Loucy (cell line): ENCODE measurements at regions not wholly inside any gene's neighbourhood (a gene's known extent, or its start where the extent isn't known, plus 50 kb on each side); places are given as distances from the start of the nearest gene placed in this dataset.

Experiments used
- H2AFZ ChIP-seq: fragments of 200-600 bp; sonication (generic); 2 replicates; pipeline ENCODE4 v1.6.0; 2016; ENCODE audit warnings: antibody characterized with exemption, mild to moderate bottlenecking, low read length, moderate library complexity
- H3F3A ChIP-seq: fragments of 200-600 bp; 2 replicates; pipeline ENCODE4 v1.6.0; 2016; ENCODE audit warnings: antibody characterized with exemption, low read depth, mild to moderate bottlenecking
- H3K27me3 ChIP-seq: fragments of 200-600 bp; sonication (generic); 2 replicates; pipeline ENCODE4 v1.6.1; 2014; ENCODE audit warnings: low read length, mild to moderate bottlenecking; ENCODE audit not compliant: insufficient read depth, poor library complexity, severe bottlenecking
- H3K36me3 ChIP-seq: fragments of 200-600 bp; sonication (generic); 2 replicates; pipeline ENCODE4 v1.6.1; 2016; ENCODE audit warnings: low read length; ENCODE audit not compliant: insufficient read depth
- H3K4me1 ChIP-seq: fragments of 200-600 bp; sonication (generic); 2 replicates; pipeline ENCODE4 v1.5.1; 2014; ENCODE audit warnings: low read length, mild to moderate bottlenecking; ENCODE audit not compliant: insufficient read depth, poor library complexity, severe bottlenecking
- H3K4me2 ChIP-seq: fragments of 200-600 bp; sonication (generic); 2 replicates; pipeline ENCODE4 v1.6.0; 2014; ENCODE audit warnings: antibody characterized with exemption, low read length, low read depth, mild to moderate bottlenecking; ENCODE audit not compliant: poor library complexity, severe bottlenecking
- H3K4me3 ChIP-seq: fragments of 200-600 bp; sonication (generic); 2 replicates; pipeline ENCODE4 v1.5.1; 2014; ENCODE audit warnings: low read length, mild to moderate bottlenecking, mixed read lengths; ENCODE audit not compliant: poor library complexity, severe bottlenecking
- H3K79me2 ChIP-seq: fragments of 200-600 bp; sonication (generic); 2 replicates; pipeline ENCODE4 v1.6.1; 2014; ENCODE audit warnings: low read length; ENCODE audit not compliant: insufficient read depth
- H3K9ac ChIP-seq: fragments of 200-600 bp; sonication (generic); 2 replicates; pipeline ENCODE4 v1.6.0; 2014; ENCODE audit warnings: mild to moderate bottlenecking, low read depth, low read length, moderate library complexity; ENCODE audit not compliant: poor library complexity, severe bottlenecking
- H3K9me2 ChIP-seq: fragments of 200-600 bp; sonication (generic); replicated peaks from 2 replicates; pipeline ENCODE4 v1.6.1; 2016; ENCODE audit warnings: low read depth, low read length, mixed read lengths
- H3K9me3 ChIP-seq: fragments of 200-600 bp; sonication (generic); 2 replicates; pipeline ENCODE4 v1.6.1; 2014; ENCODE audit warnings: mild to moderate bottlenecking, antibody characterized with exemption, low read length, low read depth; ENCODE audit not compliant: insufficient read depth
- H4K20me1 ChIP-seq: fragments of 200-600 bp; sonication (generic); 2 replicates; pipeline ENCODE4 v1.6.0; 2014; ENCODE audit warnings: antibody characterized with exemption, low read length, mild to moderate bottlenecking; ENCODE audit not compliant: insufficient read depth, poor library complexity, severe bottlenecking
- EZH2phosphoT487 ChIP-seq: fragments of 200-600 bp; IDR thresholded peaks from 2 replicates; pipeline ENCODE4 v1.6.1; 2018; ENCODE audit warnings: antibody characterized with exemption, mild to moderate bottlenecking, moderate library complexity, borderline replicate concordance
- TF ChIP-seq, protein P1 (sequence below): fragments of 200-600 bp; sonication (generic); conservative IDR thresholded peaks from 2 replicates; pipeline ENCODE4 v1.5.1; 2014; ENCODE audit warnings: mild to moderate bottlenecking, antibody characterized with exemption, low read length

DNA sequence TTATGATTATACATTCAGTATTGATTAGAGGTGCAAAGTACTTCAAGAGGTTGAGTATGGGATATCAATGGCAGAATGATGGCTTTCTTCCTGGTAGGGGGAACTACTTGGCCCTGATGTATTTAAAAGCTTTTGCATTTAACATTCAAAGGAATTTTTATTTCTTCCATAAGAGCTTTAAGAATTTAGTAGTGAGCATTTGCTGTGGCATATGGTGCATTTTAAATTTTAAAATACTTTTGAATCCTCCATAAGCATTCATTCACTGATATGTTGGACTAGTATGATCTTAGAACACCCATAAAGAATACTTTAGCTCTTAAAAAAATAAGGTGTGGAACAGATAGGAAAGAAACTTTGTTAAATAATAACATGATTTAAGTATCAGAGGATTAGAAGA is 191.9 kb upstream of the PPP1R3A start:
- no peak overlapping the region for H2AFZ ChIP-seq
- H3K4me1 ChIP-seq, result no peaks in the 10 kb centered on the region
- TF ChIP-seq, protein P1, sequence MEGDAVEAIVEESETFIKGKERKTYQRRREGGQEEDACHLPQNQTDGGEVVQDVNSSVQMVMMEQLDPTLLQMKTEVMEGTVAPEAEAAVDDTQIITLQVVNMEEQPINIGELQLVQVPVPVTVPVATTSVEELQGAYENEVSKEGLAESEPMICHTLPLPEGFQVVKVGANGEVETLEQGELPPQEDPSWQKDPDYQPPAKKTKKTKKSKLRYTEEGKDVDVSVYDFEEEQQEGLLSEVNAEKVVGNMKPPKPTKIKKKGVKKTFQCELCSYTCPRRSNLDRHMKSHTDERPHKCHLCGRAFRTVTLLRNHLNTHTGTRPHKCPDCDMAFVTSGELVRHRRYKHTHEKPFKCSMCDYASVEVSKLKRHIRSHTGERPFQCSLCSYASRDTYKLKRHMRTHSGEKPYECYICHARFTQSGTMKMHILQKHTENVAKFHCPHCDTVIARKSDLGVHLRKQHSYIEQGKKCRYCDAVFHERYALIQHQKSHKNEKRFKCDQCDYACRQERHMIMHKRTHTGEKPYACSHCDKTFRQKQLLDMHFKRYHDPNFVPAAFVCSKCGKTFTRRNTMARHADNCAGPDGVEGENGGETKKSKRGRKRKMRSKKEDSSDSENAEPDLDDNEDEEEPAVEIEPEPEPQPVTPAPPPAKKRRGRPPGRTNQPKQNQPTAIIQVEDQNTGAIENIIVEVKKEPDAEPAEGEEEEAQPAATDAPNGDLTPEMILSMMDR, result no peak
- no peak for TF ChIP-seq EZH2phosphoT487

DNA sequence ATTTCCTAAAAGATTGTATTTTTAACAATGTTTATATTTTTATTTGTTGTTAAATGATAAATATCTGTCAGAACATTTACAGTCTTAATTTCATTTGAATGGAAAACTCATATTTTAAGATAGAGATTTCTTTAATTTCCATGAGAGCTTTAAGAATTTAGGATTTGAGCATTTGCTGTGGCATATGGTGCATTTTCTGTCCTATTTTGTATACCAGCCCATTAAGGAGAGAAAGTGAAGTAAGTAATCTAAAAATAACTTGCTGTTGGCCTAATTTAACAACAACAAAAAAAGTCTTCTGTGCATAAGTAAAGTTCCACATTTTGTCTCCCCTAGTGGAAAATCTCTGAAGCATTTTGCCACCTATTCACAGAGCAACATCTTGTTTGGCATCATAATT is 190.9 kb upstream of the PPP1R3A start:
- TF ChIP-seq, protein P1, result no peak
- TF ChIP-seq EZH2phosphoT487, result no peak
- no peaks in the 10 kb centered on the region for H3F3A ChIP-seq
- H3K27me3 ChIP-seq, result no peaks in the 10 kb centered on the region
- no peaks in the 10 kb centered on the region for H3K4me1 ChIP-seq
- no peaks in the 10 kb centered on the region for H3K9me2 ChIP-seq
- no peaks in the 10 kb centered on the region for H4K20me1 ChIP-seq
- no peaks in the 10 kb centered on the region for H3K79me2 ChIP-seq
- H3K4me3 ChIP-seq, result no peak overlapping the region
- no peak overlapping the region for H2AFZ ChIP-seq
- H3K9me3 ChIP-seq, result no peaks in the 10 kb centered on the region
- no peak overlapping the region for H3K4me2 ChIP-seq
- H3K9ac ChIP-seq, result no peak overlapping the region
- H3K36me3 ChIP-seq, result no peaks in the 10 kb centered on the region

More for the DNA sequence above, 191.9 kb upstream of the PPP1R3A start:
- Histone ChIP-seq H3K36me3 (no peaks in the 10 kb centered on the region), H3K9me2 (no peaks in the 10 kb centered on the region), H4K20me1 (no peaks in the 10 kb centered on the region), H3K27me3 (no peaks in the 10 kb centered on the region), H3F3A (no peaks in the 10 kb centered on the region), H3K4me2 (no peak overlapping the region), H3K79me2 (no peaks in the 10 kb centered on the region), H3K9me3 (no peaks in the 10 kb centered on the region), H3K4me3 (no peak overlapping the region), H3K9ac (no peak overlapping the region)

DNA sequence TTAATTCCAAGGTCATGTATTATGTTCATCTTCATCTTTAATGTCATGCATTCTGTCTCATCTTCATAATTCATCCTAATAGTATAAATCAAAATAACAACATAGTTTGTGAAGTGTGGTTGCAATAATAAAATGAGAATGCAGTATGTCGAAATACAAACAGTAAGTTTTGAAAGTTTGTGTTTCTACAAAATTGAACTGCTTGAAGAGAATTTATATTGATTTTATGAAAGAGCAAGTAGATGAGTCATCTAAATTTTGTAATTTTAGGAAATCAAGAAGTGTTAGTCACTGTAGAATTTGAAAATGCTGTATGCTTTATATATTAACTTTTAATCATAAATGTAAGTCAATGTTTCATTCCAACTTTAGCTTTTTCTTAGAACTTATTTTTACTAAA is 190.5 kb upstream of the PPP1R3A start:
- Histone ChIP-seq H3K9ac (no peak overlapping the region), H2AFZ (no peak overlapping the region), H3K4me1 (no peaks in the 10 kb centered on the region), H3K4me3 (no peak overlapping the region), H3K79me2 (no peaks in the 10 kb centered on the region), H4K20me1 (no peaks in the 10 kb centered on the region), H3K27me3 (no peaks in the 10 kb centered on the region), H3K9me3 (no peaks in the 10 kb centered on the region), H3F3A (no peaks in the 10 kb centered on the region), H3K4me2 (no peak overlapping the region), H3K36me3 (no peaks in the 10 kb centered on the region), H3K9me2 (no peaks in the 10 kb centered on the region)
- TF ChIP-seq EZH2phosphoT487, result no peak
- TF ChIP-seq, protein P1, result no peak
